Ishikawa (cell line): ENCODE measurements at regions not wholly inside any gene's neighbourhood (a gene's known extent, or its start where the extent isn't known, plus 50 kb on each side); places are given as distances from the start of the nearest gene placed in this dataset.

Source experiments
- CEBPB ChIP-seq: IDR thresholded peaks from 2 replicates; pipeline ENCODE4 v1.6.1; 2012
- EP300 ChIP-seq: IDR thresholded peaks from 2 replicates; pipeline ENCODE4 v1.6.1; 2012; ENCODE audit warnings: borderline replicate concordance
- NFIC ChIP-seq: IDR thresholded peaks from 2 replicates; pipeline ENCODE4 v1.6.1; 2012
- RAD21 ChIP-seq: IDR thresholded peaks from 2 replicates; pipeline ENCODE4 v1.6.1; 2012; ENCODE audit warnings: low read depth
- TAF1 ChIP-seq: IDR thresholded peaks from 2 replicates; pipeline ENCODE4 v1.6.1; 2012; ENCODE audit warnings: low read depth, mild to moderate bottlenecking
- TCF12 ChIP-seq: IDR thresholded peaks from 2 replicates; pipeline ENCODE4 v1.6.1; 2012; ENCODE audit warnings: low read depth
- YY1 ChIP-seq: IDR thresholded peaks from 2 replicates; pipeline ENCODE4 v1.6.1; 2012; ENCODE audit warnings: low read depth
- ZBTB7A ChIP-seq: IDR thresholded peaks from 2 replicates; pipeline ENCODE4 v1.6.1; 2012; ENCODE audit warnings: low read depth
- TF ChIP-seq, protein P1 (sequence below): IDR thresholded peaks from 2 replicates; pipeline ENCODE4 v1.6.1; 2012
- TF ChIP-seq, protein P2 (sequence below): IDR thresholded peaks from 2 replicates; pipeline ENCODE4 v1.6.1; 2012; ENCODE audit warnings: low read depth, mild to moderate bottlenecking

DNA sequence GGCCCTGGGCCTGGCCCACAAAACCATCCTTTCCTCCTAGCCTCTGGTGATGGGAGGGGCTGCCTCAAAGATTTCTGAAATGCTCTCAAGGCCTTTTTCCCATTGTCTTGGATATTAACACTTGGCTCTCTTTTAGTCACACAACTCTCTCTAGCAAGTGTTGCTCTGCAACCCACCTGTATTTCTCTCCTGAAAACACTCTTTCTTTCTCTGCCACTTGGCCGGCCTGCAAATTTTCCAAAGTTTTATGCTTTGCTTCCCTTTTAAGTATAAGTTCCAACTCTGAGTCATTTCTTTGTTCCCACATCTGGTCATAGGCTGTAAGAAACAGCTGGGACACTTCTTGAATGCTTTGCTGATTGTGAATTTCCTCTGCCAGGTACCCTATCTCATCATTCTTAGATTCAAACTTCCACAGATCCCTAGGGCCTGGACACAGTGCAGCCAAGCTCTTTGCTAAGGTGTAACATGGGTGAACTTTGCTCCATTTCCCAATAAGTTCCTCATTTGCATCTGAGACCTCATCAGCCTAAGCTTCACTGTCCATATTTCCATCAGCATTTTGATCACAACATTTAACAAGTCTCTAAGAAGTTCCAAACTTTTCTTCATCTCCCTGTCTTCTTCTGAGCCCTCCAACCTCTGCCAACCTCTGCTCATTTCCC, 93.8 kb downstream of the TRIM29 start:
- TF ChIP-seq RAD21, result no peak
- TF ChIP-seq ZBTB7A, result no peak
- TF ChIP-seq TAF1, result no peak
- TF ChIP-seq EP300, result no peak
- no peak for TF ChIP-seq TCF12
- TF ChIP-seq, protein P1, sequence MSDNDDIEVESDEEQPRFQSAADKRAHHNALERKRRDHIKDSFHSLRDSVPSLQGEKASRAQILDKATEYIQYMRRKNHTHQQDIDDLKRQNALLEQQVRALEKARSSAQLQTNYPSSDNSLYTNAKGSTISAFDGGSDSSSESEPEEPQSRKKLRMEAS, result no peak
- TF ChIP-seq, protein P2, sequence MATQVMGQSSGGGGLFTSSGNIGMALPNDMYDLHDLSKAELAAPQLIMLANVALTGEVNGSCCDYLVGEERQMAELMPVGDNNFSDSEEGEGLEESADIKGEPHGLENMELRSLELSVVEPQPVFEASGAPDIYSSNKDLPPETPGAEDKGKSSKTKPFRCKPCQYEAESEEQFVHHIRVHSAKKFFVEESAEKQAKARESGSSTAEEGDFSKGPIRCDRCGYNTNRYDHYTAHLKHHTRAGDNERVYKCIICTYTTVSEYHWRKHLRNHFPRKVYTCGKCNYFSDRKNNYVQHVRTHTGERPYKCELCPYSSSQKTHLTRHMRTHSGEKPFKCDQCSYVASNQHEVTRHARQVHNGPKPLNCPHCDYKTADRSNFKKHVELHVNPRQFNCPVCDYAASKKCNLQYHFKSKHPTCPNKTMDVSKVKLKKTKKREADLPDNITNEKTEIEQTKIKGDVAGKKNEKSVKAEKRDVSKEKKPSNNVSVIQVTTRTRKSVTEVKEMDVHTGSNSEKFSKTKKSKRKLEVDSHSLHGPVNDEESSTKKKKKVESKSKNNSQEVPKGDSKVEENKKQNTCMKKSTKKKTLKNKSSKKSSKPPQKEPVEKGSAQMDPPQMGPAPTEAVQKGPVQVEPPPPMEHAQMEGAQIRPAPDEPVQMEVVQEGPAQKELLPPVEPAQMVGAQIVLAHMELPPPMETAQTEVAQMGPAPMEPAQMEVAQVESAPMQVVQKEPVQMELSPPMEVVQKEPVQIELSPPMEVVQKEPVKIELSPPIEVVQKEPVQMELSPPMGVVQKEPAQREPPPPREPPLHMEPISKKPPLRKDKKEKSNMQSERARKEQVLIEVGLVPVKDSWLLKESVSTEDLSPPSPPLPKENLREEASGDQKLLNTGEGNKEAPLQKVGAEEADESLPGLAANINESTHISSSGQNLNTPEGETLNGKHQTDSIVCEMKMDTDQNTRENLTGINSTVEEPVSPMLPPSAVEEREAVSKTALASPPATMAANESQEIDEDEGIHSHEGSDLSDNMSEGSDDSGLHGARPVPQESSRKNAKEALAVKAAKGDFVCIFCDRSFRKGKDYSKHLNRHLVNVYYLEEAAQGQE, result no peak
- no peak for TF ChIP-seq CEBPB
- TF ChIP-seq YY1, result no peak
- TF ChIP-seq NFIC, result no peak
